Right lobe of liver (tissue), 6 donors: ENCODE measurements at regions not wholly inside any gene's neighbourhood (a gene's known extent, or its start where the extent isn't known, plus 50 kb on each side); places are given as distances from the start of the nearest gene placed in this dataset.

Experiments
- ATAC-seq, 4 donors: fragments of 200-7000 bp; cut with Tn5 transposase; one replicate each; pipeline ENCODE4 v1.9.1; 2020; ENCODE audit warnings: mild to moderate bottlenecking in 4 of 4, moderate library complexity in 4 of 4
- DNase-seq, 3 donors: peaks; one replicate each; pipeline ENCODE4 v3.0.0-alpha.2; 2020
- H3K27ac ChIP-seq, 3 donors: fragments of 200-600 bp; one replicate each; pipeline ENCODE4 v1.8.0; 2022
- H3K27me3 ChIP-seq, 2 donors: fragments of 200-600 bp; one replicate each; pipeline ENCODE4 v1.8.0; 2022
- H3K36me3 ChIP-seq, 4 donors: fragments of 200-600 bp; sonication (generic) in 1 of 4; one replicate each; pipeline versions ENCODE4 v1.5.1 to v1.8.0; 2017 to 2022; ENCODE audit warnings: control low read depth in 1 of 4
- H3K4me1 ChIP-seq, 4 donors: fragments of 200-600 bp; sonication (generic) in 1 of 4; one replicate each; pipeline versions ENCODE4 v1.5.1 to v1.8.0; 2017 to 2022; ENCODE audit warnings: control low read depth in 1 of 4
- H3K4me3 ChIP-seq, 3 donors: fragments of 200-600 bp; one replicate each; pipeline ENCODE4 v1.8.0; 2022
- H3K9me3 ChIP-seq, 4 donors: fragments of 200-600 bp; sonication (generic) in 1 of 4; one replicate each; pipeline versions ENCODE4 v1.5.1 to v1.8.0; 2017 to 2022; ENCODE audit warnings: control low read depth in 1 of 4
- POLR2A ChIP-seq: fragments of 450-650 bp; IDR thresholded peaks from one replicate; pipeline ENCODE4 v1.6.1; 2017; ENCODE audit warnings: antibody characterized with exemption, mild to moderate bottlenecking
- WGBS: methylation state at CpG from one replicate; pipeline ENCODE4 v1.1.6; 2018; ENCODE audit warnings: low coverage, low lambda C conversion rate; ENCODE audit not compliant: insufficient coverage; ENCODE audit errors: missing lambda C conversion rate; 5-methylcytosine and 5-hydroxymethylcytosine counted together
- intact Hi-C, 2 donors: fragments of 100-400 bp; cut with DNase I; formaldehyde crosslinking; loops; one replicate each; pipeline versions ENCODE4 v1.11.2 to v1.14.1; 2022
- TF ChIP-seq, protein P1 (sequence below), 4 donors: fragments of 200-600 bp in 3 of 4; fragments of 450-650 bp in 1 of 4; IDR thresholded peaks; one replicate each; pipeline versions ENCODE4 v1.5.1 to v1.8.0; 2016 to 2022; ENCODE audit warnings: antibody characterized with exemption in 4 of 4, mild to moderate bottlenecking in 2 of 4
- donor health status: DM: no; HTN: yes; CAD: no.
- donor health status: DM: no; HTN: no; CAD: no.
- donor health status: DM: no; HTN: no; CAD: no.
- donor health status: DM: no; HTN: yes; CAD: no.
- donor health status: DM: no; HTN: yes; CAD: no.

DNA sequence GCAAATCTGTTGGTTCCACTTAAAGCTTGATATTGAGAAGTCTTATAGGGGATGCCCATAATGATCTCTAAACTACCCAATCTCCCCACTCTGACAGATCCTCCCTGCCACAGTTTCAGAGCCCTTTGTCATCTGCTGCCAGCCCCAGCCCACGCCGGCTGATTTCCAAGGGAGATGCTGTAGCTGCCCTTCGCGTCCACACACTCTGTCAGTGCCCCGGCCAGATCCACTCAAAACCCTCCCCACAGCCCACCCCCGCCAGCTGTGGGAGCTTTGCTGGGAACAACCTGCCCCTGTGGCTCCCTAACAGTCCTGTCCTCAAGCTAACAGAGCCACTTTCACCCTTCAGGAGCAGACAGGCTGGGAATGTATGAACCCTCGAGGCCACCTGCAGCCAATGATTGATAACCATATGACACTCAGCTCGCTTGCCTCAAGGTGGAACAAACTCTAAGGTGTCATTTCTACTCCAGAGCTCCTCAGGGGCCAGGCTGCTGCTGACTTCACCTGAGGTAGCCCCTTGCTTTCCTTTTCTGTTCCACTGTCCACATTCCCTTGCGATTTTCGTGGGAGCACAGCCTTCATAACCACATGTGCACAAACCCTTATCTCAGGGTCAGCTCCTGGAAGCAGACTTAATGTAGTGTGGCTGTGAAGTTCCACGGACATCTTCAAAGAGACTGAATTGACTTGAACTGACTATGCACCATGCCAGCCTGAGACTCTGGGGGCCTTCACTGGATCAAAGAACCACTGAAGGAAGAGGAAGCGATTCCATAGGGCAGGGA lies 92.6 kb upstream of the LGALSL start:
- 83% methylated on average over 4 of the region's 12 CpGs for WGBS
- no peak overlapping the region for H3K4me3 ChIP-seq
- no peak for TF ChIP-seq POLR2A

DNA sequence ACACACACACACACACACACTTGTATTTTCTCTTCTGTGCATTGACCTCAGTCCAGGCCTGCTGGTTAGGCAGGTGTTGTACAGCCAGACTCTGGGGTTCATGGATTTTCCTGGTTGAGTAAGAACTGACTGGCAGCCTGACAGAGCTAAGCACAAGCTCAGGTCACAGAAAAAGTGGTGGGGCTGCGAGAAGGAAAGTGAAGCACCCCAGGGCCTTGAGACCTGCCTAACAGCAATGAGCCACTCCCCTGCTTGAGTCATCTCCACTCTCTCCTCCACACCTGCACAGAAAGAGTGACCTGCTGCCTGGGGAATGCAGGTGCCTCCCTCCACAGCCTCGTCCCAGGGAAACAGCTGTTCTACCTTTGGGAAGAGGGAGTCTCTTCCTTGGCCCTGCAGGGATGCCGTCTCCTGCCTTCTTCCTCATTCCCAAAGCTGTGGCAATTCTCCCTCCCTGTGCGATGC lies 91.4 kb upstream of the LGALSL start:
- TF ChIP-seq, protein P1, sequence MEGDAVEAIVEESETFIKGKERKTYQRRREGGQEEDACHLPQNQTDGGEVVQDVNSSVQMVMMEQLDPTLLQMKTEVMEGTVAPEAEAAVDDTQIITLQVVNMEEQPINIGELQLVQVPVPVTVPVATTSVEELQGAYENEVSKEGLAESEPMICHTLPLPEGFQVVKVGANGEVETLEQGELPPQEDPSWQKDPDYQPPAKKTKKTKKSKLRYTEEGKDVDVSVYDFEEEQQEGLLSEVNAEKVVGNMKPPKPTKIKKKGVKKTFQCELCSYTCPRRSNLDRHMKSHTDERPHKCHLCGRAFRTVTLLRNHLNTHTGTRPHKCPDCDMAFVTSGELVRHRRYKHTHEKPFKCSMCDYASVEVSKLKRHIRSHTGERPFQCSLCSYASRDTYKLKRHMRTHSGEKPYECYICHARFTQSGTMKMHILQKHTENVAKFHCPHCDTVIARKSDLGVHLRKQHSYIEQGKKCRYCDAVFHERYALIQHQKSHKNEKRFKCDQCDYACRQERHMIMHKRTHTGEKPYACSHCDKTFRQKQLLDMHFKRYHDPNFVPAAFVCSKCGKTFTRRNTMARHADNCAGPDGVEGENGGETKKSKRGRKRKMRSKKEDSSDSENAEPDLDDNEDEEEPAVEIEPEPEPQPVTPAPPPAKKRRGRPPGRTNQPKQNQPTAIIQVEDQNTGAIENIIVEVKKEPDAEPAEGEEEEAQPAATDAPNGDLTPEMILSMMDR (IDR thresholded peaks at IDR 0.05) = no peak
- no peak for TF ChIP-seq POLR2A
- no peaks in the 10 kb centered on the region for H3K27me3 ChIP-seq
- intact Hi-C loops = no loop called here
- peaks cover 0 to 8% (median 4%) of the 10 kb centered on the region in 4 donors for H3K4me1 ChIP-seq
- no peak overlapping the region for H3K27ac ChIP-seq
- DNase-seq = peak in 2 of 3 donors; percentile 30 to 67
- WGBS = 94% methylated on average over 3 of the region's 4 CpGs
- H3K9me3 ChIP-seq = no peaks in the 10 kb centered on the region
- H3K36me3 ChIP-seq = no peaks in the 10 kb centered on the region
- H3K4me3 ChIP-seq = no peak overlapping the region
- peak; percentile 69 to 89 (median 70) for ATAC-seq

More for the DNA sequence above, 92.6 kb upstream of the LGALSL start:
- H3K9me3 ChIP-seq = no peaks in the 10 kb centered on the region
- peaks cover 0 to 8% (median 4%) of the 10 kb centered on the region in 4 donors for H3K4me1 ChIP-seq
- intact Hi-C loops = no loop called here
- DNase-seq = no peak
- H3K36me3 ChIP-seq = no peaks in the 10 kb centered on the region
- H3K27me3 ChIP-seq = no peaks in the 10 kb centered on the region
- ATAC-seq = no peak
- H3K27ac ChIP-seq = no peak overlapping the region

DNA sequence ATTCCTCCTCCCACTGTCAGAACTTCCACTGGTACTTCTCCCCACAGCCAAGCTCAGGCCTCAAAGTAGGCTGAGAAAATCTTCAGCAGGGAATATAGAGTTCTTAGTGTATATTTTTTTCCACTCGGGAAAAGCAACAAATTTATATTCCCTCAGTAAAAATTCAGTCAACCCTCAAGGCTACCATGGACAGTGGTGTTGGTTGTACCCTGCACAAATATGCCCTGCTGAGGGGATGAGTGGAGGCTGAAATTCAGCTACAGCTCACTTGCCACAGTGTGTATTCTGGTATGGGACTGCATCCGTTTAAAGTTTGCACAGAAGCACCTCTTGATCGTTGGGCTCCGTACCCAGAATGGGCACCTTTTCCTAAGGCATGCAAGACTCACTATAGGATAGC lies 90.8 kb upstream of the LGALSL start:
- Histone ChIP-seq H3K36me3 (no peaks in the 10 kb centered on the region), H3K4me1 (peaks cover 0 to 8% (median 4%) of the 10 kb centered on the region in 4 donors), H3K27ac (no peak overlapping the region), H3K4me3 (no peak overlapping the region), H3K9me3 (no peaks in the 10 kb centered on the region), H3K27me3 (no peaks in the 10 kb centered on the region)
- 100% methylated on average over 3 of the region's 4 CpGs for WGBS
- TF ChIP-seq, protein P1 (IDR thresholded peaks at IDR 0.05) = no peak
- TF ChIP-seq POLR2A = no peak
- no peak for DNase-seq
- intact Hi-C loops = no loop called here
- ATAC-seq = no peak

DNA sequence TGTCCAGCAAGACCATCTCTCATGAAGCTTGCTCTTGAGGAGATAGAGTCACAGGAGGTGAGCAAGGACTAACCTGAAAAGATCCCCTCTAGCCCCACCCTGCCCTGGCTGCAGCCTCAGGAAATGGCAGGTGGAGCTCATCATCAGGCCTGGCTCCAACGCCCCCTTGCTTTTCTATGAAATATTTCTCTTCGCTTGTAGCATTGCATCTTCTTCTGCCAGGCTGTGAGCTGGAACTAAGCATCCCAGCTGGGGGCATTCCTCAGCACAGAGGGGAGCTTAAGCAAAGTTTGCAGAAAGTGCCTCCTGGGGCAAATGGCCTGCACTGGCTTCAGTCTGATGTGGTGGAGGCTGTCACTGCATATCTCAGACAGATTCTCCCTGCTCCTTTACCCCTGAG lies 90.1 kb upstream of the LGALSL start:
- ATAC-seq (no peak), DNase-seq (no peak)
- Histone ChIP-seq H3K36me3 (no peaks in the 10 kb centered on the region), H3K27ac (no peak overlapping the region), H3K9me3 (no peaks in the 10 kb centered on the region), H3K4me1 (peaks cover 0 to 8% (median 4%) of the 10 kb centered on the region in 4 donors), H3K27me3 (no peaks in the 10 kb centered on the region), H3K4me3 (no peak overlapping the region)
- WGBS = 69% methylated on average over 2 of the region's 2 CpGs
- TF ChIP-seq POLR2A = no peak
- TF ChIP-seq, protein P1 (IDR thresholded peaks at IDR 0.05) = no peak
- intact Hi-C loops = no loop called here

GRCh38 chr2:64367444-64368232 lies 86.3 kb upstream of the LGALSL start:
- no peak overlapping the region for H3K4me3 ChIP-seq
- H3K36me3 ChIP-seq = no peaks in the 10 kb centered on the region
- TF ChIP-seq, protein P1 (IDR thresholded peaks at IDR 0.05) = no peak
- TF ChIP-seq POLR2A = no peak
- no peak for ATAC-seq
- 59% methylated on average over 7 of the region's 7 CpGs for WGBS
- H3K27ac ChIP-seq = no peak overlapping the region
- intact Hi-C loops = no loop called here
- no peak for DNase-seq
- H3K4me1 ChIP-seq = peaks cover 0 to 2% (median under 1%) of the 10 kb centered on the region in 4 donors
- no peaks in the 10 kb centered on the region for H3K27me3 ChIP-seq
- H3K9me3 ChIP-seq = no peaks in the 10 kb centered on the region
